ENCODE measurements at regions not wholly inside any gene's neighbourhood (a gene's known extent, or its start where the extent isn't known, plus 50 kb on each side); places are given as distances from the start of the nearest gene placed in this dataset.
A peak's percentile ranks its signal among the peaks of the same experiment; 100 is the strongest.

GRCh38 chr12:88251798-88252197 lies 109.7 kb downstream of the TMTC3 start:
- DNase-seq (ENCODE audit: low spot score): no peak

GRCh38 chr12:88253371-88253978 lies 111.4 kb downstream of the TMTC3 start:
- DNase-seq (ENCODE audit: low spot score): no peak

GRCh38 chr12:88255224-88255623 lies 113.1 kb downstream of the TMTC3 start:
- no peak for DNase-seq (ENCODE audit: low spot score)

GRCh38 chr12:88255847-88256246 lies 113.7 kb downstream of the TMTC3 start:
- DNase-seq (ENCODE audit: low spot score): no peak

- peak; percentile 67 for DNase-seq (ENCODE audit: low spot score)
These were observed 116.3 kb downstream of the TMTC3 start for GRCh38 chr12:88258396-88258795.

DNA sequence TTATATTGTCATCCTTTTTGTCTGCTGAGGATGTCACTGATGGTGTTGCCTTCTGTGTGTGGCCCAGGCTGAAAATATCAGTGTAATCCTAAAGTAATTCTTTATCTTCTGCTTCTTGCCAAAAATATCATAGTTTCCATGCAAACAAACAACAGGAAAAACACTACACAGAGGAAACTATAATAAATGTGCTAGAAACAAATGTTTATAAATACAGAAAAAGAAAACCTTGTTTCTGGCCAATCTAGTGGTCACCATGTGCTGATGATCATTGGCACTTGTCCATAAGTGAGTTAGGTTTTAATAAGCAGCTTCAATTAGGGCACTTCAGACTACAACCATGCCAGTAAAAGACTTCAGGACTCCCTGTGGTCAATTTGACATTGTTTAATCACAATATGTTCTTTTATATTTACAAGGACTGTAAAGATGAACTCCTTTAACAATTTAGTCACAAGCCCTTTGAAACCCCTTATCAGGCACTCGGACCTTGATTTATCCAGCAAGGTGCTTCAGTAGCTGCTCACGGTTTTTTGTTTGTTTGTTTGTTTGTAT lies 124.8 kb downstream of the TMTC3 start:
- DNase-seq (ENCODE audit: low spot score): peak; percentile 14

GRCh38 chr12:88267630-88268029 lies 125.5 kb downstream of the TMTC3 start:
- DNase-seq (ENCODE audit: low spot score): no peak

GRCh38 chr12:88272456-88272855 lies 130.3 kb downstream of the TMTC3 start:
- DNase-seq (ENCODE audit: low spot score): no peak

- DNase-seq (ENCODE audit: low spot score): no peak
These were observed 131.3 kb downstream of the TMTC3 start for GRCh38 chr12:88273450-88273849.

DNA sequence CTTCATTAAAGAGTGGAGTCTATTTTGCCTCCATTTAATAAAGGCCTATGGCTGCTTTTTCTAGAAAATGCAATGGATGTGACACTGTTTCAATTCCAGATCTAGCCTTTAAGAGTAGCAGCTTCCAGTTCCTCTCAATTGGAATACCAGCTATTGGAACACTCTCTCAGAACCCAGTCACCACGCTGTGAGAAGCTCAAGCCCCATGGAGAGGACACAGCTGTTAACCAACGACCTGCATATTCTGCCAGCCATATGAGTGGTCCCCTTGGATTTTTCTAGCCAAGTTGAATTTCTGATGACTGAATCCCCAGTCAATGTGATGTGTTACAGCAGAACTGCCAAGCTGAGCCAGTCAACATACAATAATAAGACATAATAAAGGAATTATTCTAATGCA lies 131.8 kb downstream of the TMTC3 start:
- no peak for DNase-seq (ENCODE audit: low spot score)

GRCh38 chr12:88291498-88292131 lies 149.5 kb downstream of the TMTC3 start:
- DNase-seq (ENCODE audit: low spot score): no peak

DNA sequence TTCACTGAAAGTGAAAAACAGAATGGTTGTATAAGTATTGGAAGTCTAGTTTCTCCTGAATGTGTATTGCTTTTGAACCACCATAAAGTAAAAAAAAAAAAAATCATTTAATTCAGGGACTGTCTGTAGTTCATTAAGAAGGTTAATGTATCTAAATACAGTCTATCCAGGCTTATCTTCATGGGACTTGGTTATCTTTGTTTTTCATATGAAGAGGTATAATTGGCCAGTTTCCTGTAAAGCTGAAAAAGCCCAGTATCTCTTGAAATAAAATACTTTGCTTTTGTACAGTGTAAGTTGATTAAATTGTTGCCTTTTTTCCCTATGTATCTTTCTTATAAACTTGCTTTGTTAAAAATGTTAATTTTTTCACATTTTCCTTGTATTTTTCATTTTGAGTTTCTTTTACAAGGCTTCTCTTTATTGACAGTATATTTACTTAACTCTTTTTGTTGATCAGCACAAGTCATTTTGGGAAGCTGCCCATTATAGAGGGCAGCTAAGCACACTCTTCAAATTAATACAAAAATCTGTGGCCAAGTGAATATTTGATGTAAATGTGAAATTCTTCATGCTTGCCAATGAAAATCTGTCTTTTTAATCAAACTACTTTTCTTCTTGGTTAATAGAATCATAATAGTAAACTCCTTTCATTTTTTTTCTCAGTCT lies 156.0 kb downstream of the TMTC3 start:
- DNase-seq (ENCODE audit: low spot score): no peak

- peak; percentile 18 for DNase-seq (ENCODE audit: low spot score)
These were observed 156.7 kb downstream of the TMTC3 start for GRCh38 chr12:88298761-88299242.

- DNase-seq (ENCODE audit: low spot score): peak; percentile 86
These were observed 157.5 kb downstream of the TMTC3 start for GRCh38 chr12:88299567-88300101.

- DNase-seq (ENCODE audit: low spot score): no peak
These were observed 158.8 kb downstream of the TMTC3 start for GRCh38 chr12:88300931-88301330.

GRCh38 chr12:88303335-88303734 lies 161.2 kb downstream of the TMTC3 start:
- no peak for DNase-seq (ENCODE audit: low spot score)

GRCh38 chr12:88305254-88305890 lies 163.3 kb downstream of the TMTC3 start:
- DNase-seq (ENCODE audit: low spot score): no peak

- DNase-seq (ENCODE audit: low spot score): no peak
These were observed 164.5 kb downstream of the TMTC3 start for GRCh38 chr12:88306471-88307069.

- DNase-seq (ENCODE audit: low spot score): no peak
These were observed 165.9 kb downstream of the TMTC3 start for GRCh38 chr12:88307961-88308360.

GRCh38 chr12:88308825-88309224 lies 166.7 kb downstream of the TMTC3 start:
- peak; percentile 27 for DNase-seq (ENCODE audit: low spot score)

DNA sequence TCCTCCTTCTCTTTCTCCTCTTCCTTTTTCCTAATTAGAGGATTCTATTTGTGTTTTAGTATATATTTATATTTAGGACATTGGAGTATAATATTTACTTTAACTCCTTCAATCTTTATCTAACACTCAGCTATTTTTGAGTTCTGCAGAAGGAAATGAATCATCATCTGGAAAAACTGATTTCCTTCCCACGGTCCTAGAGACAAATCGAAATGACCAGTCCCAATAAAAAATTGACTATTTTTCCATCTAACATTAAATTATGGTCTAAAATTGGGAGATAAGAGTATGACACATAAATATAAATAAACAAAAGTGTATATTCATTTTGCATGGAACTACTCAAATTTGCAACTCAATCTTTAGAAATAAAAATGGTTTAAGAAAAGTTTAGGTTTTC lies 167.4 kb downstream of the TMTC3 start:
- DNase-seq (ENCODE audit: low spot score): peak; percentile 8

GRCh38 chr12:88310069-88310468 lies 168.0 kb downstream of the TMTC3 start:
- peak; percentile 63 for DNase-seq (ENCODE audit: low spot score)
